ENCODE measurements at regions not wholly inside any gene's neighbourhood (a gene's known extent, or its start where the extent isn't known, plus 50 kb on each side); places are given as distances from the start of the nearest gene placed in this dataset.
"Not testable (repeated sequence)": the region's sequence is repeated elsewhere in the genome, so short reads cannot be mapped to it uniquely, and the experiment has no call there.

- H3K9me3 ChIP-seq: no peaks in the 10 kb centered on the region
- intact Hi-C loops (cut with DNase I): no loop called here
- H3K4me3 ChIP-seq: no peak overlapping the region
- 59% methylated on average over 2 of the region's 2 CpGs for WGBS
- no peak overlapping the region for H3K27ac ChIP-seq
- no peaks in the 10 kb centered on the region for H3K4me1 ChIP-seq (replicated peaks)
- no peak for DNase-seq (ENCODE audit: low spot score)
- H3K27me3 ChIP-seq (replicated peaks; ENCODE audit: insufficient read depth): no peaks in the 10 kb centered on the region
- H3K36me3 ChIP-seq: no peaks in the 10 kb centered on the region
- TF ChIP-seq CTCF (IDR thresholded peaks at IDR 0.05): no peak
- TF ChIP-seq POLR2A (IDR thresholded peaks at IDR 0.05): no peak
- no peak for TF ChIP-seq POLR2AphosphoS5 (IDR thresholded peaks at IDR 0.05)
These were observed 642.5 kb upstream of the KCND2 start for GRCh38 chr7:119630406-119630969.

- H3K27me3 ChIP-seq (replicated peaks; ENCODE audit: insufficient read depth); H3K36me3 ChIP-seq; H3K4me1 ChIP-seq (replicated peaks); intact Hi-C loops (cut with DNase I); H3K4me3 ChIP-seq; H3K9me3 ChIP-seq; H3K27ac ChIP-seq; DNase-seq (ENCODE audit: low spot score): not testable (repeated sequence)
- WGBS: 96% methylated on average over 2 of the region's 2 CpGs
These were observed 639.2 kb upstream of the KCND2 start for GRCh38 chr7:119633812-119634211.

DNA sequence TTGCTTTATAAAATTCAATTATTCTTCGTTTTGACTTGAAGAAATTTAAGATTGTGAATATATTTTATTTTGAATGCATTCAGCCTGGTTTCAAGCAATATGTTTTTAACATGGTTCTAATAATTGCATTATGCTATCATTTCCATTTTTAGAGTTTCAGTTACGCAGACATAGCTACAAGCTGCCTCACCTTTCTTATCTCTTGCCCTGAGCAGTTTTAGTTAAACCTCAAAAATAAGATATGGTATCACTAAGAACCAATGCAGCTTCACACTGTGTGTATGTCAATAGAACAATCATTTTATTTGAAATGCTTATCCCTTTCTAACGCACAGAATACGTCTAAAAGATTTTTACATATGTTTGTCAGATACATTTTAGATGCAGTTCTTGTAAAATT lies 632.6 kb upstream of the KCND2 start:
- no peak overlapping the region for H3K27ac ChIP-seq
- DNase-seq (ENCODE audit: low spot score): no peak
- intact Hi-C loops (cut with DNase I): no loop called here
- no peak overlapping the region for H3K4me3 ChIP-seq
- no peaks in the 10 kb centered on the region for H3K4me1 ChIP-seq (replicated peaks)
- 84% methylated on average over 4 of the region's 4 CpGs for WGBS
- no peak for TF ChIP-seq CTCF (IDR thresholded peaks at IDR 0.05)
- no peaks in the 10 kb centered on the region for H3K9me3 ChIP-seq
- no peaks in the 10 kb centered on the region for H3K27me3 ChIP-seq (replicated peaks; ENCODE audit: insufficient read depth)
- H3K36me3 ChIP-seq: no peaks in the 10 kb centered on the region

DNA sequence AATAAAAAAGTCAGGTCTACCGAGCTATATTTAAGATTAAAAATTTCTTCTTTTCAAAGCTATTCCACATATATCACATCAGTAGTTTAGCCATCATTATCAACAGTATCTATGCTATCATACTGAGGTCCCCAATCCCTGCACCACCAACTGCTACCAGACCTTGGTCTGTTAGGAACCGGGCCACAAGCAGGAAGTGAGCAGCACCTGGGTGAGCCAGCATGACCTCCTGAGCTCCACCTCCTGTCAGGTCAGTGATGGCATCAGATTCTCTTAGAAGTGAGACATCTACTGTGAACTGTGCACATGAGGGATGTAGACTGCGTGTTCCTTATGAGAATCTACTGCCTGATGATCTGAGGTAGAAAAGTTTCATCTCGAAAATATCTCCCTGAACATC lies 632.1 kb upstream of the KCND2 start:
- Histone ChIP-seq H3K9me3 (no peaks in the 10 kb centered on the region), H3K4me1 (replicated peaks) (no peaks in the 10 kb centered on the region), H3K36me3 (no peaks in the 10 kb centered on the region), H3K4me3 (no peak overlapping the region), H3K27ac (no peak overlapping the region), H3K27me3 (replicated peaks; ENCODE audit: insufficient read depth) (no peaks in the 10 kb centered on the region)
- TF ChIP-seq CTCF (IDR thresholded peaks at IDR 0.05) (no peak), POLR2A (IDR thresholded peaks at IDR 0.05) (no peak), POLR2AphosphoS5 (IDR thresholded peaks at IDR 0.05) (no peak)
- DNase-seq (ENCODE audit: low spot score): no peak
- intact Hi-C loops (cut with DNase I): no loop called here
- 79% methylated on average over 4 of the region's 4 CpGs for WGBS

DNA sequence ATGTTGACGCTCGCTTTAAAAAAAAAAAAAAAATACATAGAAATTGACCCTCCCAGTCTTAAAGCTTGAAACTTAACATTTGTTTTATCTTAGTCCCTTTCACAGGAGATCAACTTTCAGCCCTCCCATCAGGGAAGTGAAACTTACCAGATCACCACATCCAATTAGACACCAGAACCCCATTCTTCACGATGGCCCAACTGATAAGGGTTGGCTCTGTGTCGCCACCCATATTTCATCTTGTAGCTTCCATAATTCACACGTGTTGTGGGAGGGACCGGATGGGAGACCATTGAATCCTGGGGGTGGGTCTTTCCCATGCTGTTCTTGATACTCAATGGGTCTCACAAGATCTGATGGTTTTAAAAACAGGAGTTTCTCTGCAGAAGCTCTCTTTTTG lies 629.4 kb upstream of the KCND2 start:
- no peak overlapping the region for H3K4me3 ChIP-seq
- no peaks in the 10 kb centered on the region for H3K4me1 ChIP-seq (replicated peaks)
- no peaks in the 10 kb centered on the region for H3K9me3 ChIP-seq
- H3K27me3 ChIP-seq (replicated peaks; ENCODE audit: insufficient read depth): no peaks in the 10 kb centered on the region
- no peak for DNase-seq (ENCODE audit: low spot score)
- H3K36me3 ChIP-seq: no peaks in the 10 kb centered on the region
- 88% methylated on average over 6 of the region's 6 CpGs for WGBS
- intact Hi-C loops (cut with DNase I): no loop called here
- H3K27ac ChIP-seq: no peak overlapping the region
- TF ChIP-seq POLR2AphosphoS5 (IDR thresholded peaks at IDR 0.05) (no peak), CTCF (IDR thresholded peaks at IDR 0.05) (no peak), POLR2A (IDR thresholded peaks at IDR 0.05) (no peak)
